Left renal cortex interstitium (tissue), 4 donors: ENCODE measurements at regions not wholly inside any gene's neighbourhood (a gene's known extent, or its start where the extent isn't known, plus 50 kb on each side); places are given as distances from the start of the nearest gene placed in this dataset.
"Not testable (repeated sequence)": the region's sequence is repeated elsewhere in the genome, so short reads cannot be mapped to it uniquely, and the experiment has no call there.

Experiments used
- DNase-seq, 4 donors: peaks; one replicate each; pipeline ENCODE4 v3.0.0-alpha.2; 2013; ENCODE audit warnings: low read depth in 4 of 4, low spot score in 2 of 4, missing footprints in 1 of 4

DNA sequence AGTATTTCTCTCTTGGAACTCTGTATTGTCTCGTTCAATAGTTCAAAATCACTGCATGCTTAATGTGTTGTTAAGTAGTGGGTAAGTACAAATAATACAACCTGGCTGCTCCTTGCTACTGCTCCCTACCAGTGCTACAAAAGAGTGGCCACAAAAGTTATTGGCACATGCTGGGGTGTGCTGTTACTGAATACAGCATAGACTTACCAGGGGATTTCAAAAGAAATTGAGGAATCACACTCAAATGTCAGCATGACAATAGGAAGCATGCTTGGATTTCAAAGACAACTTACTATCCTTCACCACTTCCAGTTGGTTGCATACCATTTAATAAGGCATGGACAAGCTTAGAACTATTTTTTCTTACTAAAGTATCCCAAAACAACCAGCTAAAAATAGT is 1041.3 kb upstream of the SPRY2 start:
- DNase-seq = no peak

- DNase-seq = no peak
Observed at GRCh38 chr13:81381560-81381959, 1040.6 kb upstream of the SPRY2 start.

- no peak for DNase-seq
Observed at GRCh38 chr13:81379183-81379582, 1038.3 kb upstream of the SPRY2 start.

DNA sequence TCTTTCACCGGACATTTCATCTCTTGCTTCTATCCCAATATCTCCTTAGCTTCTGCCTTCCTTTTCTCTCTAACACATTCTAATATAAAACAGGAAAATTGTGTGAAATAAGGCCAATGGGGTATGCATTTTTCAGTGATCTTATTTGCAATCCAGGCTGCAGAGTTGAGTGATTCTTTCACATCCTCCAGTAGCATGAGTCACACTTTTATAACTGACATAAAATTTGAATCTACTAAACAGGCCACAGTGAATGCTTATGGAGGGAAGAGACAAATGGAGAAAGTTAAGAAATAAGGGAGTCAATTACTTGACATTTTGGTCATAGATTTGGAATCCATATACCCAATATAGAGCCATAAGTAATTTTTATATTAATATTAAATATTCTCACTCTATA is 1037.0 kb upstream of the SPRY2 start:
- DNase-seq = no peak

DNA sequence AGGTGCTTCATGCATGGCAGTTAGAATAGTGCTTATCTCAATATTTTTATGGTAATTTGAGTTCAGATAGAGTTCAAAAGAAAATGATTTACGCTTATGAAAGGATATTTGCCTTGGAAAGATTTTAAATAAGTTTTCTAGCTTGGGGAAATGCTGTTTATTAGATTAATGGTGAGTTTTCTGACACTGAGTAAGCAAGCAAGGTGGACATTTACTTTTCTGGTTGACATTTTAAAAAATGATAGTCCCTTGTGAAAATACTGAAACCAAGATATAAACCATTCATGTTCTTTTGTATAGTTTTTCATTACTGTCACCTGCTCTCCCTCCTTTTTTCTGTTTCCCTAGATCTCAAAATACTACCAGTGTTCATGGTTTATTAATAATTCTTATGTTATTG is 1034.8 kb upstream of the SPRY2 start:
- DNase-seq = no peak

DNA sequence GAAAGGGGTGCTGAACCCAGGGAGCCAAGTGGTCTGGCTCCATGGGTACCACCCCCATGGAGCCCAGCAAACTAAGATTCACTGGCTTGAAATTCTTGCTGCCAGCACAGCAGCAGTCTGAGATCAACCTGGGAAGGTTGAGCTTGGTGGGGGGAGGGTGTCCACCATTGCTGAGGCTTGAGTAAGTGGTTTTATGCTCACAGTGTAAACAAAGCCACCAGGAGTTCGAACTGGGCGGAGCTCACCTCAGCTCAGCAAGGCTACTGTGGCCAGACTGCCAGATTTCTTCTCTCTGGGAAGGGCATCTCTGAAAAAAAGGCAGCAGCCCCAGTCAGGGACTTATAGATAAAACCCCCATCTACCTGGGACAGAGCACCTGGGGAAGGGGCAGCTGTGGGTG is 1021.8 kb upstream of the SPRY2 start:
- DNase-seq = not testable (repeated sequence)

DNA sequence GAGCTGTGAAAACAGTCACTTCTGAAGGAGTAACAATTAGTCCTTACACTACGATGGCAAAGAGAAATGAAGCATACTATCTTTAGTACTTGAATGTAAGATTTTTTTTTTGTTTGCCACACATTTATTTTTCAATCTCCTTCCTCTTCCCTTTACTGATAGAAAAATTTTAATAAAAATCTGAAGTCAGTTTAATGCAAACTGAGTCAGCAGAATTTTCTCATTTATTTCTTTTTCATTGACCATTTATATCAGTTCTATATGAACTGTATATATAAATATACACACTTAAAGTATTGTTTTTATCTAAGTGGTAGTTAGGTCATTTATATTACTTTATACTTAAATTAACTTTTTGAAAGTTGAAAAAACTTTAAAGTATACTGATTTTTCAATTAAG is 1009.1 kb upstream of the SPRY2 start:
- no peak for DNase-seq

GRCh38 chr13:81340118-81341069 is 999.5 kb upstream of the SPRY2 start:
- not testable (repeated sequence) for DNase-seq

DNA sequence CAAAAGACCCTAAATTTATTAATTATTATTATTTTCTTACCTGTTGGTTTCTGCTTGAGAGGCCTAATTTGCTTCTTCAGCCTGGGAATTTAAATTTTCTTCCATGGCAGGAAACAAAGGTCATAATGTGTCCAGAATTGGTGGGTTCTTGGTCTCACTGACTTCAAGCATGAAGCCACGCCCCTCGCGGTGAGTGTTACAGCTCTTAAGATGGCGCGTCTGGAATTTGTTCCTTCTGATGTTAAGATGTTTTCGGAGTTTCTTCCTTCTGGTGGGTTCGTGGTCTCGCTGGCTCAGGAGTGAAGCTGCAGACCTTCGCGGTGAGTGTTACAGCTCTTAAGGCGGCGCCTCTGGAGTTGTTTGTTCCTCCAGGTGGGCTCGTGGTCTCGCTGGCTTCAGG is 998.7 kb upstream of the SPRY2 start:
- not testable (repeated sequence) for DNase-seq

DNA sequence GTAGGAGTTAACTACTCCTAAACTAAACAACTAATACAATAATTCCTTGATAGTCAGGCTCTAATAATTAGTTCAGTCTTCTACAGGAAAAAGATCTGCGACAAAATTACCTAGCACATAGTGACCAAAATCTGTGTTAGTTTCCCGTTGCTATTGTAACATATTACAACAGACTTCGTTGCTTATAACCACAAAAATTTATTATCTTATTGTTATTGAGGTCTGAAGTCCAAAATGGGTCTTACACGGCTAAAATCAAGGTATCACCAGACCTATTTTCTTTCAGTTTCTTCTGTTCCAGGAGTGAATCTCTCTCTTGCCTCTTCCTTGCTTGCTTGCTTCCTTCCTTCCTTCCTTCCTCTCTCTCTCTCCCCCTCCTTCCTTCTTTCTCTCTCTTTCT is 993.6 kb upstream of the SPRY2 start:
- DNase-seq = no peak

DNA sequence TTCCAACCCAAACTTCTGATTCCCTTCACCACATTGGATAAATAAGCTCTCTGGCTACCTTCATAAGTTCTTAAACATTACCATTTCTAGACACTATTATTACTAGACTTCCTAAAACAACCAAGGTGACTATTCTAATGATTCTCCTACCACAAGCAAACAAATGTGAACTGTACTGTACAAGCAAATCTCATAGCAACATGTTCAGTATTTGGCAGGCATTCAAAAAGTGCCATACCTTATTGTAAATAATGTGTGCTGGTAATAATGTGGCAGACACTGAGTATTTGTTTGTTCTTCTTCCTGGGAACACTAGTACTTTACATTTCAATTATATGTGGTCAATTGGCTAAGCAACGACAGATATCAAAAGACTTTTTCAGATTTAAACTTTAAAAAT is 986.0 kb upstream of the SPRY2 start:
- DNase-seq = no peak

GRCh38 chr13:81320516-81320915 is 979.6 kb upstream of the SPRY2 start:
- no peak for DNase-seq

DNA sequence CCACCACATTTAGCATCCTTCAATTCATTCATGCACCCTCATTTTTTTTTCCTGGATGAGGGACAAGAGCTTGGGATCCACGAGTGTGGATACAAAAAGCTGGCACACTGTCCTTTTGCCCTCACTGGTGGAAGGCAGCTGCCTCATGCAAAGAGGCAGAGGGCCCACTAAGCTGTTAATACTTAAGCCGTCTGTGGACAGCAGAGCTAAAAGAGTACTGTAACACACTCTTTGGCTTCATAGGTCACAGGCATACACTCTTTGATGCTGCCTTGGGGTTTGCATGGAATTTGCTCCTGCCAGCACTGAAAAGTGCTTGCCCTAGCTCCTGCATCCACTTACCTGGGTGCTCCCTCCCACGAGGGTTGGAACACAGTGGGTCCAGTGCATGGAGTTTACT is 978.4 kb upstream of the SPRY2 start:
- DNase-seq = no peak

GRCh38 chr13:81318231-81319019 is 977.5 kb upstream of the SPRY2 start:
- no peak for DNase-seq

GRCh38 chr13:81314461-81314860 is 973.5 kb upstream of the SPRY2 start:
- DNase-seq = no peak

DNA sequence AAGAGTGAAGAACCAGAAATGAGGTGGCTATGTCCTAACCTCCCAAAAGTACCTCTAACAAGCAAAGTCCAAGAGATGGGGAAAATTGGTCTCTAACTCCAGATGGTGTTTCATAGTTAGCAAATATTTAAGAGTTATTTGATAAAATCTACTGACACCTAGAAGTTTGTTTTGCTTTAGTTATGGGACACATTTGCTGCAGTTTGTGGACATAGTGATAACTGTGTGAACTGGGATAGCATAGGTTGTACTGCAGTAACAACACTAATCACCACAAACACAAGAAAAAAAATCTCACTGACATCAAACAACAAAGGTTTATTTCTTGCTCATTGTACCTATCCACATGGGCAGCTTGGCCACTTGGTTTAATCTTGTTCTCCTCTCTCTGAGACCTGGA is 965.0 kb upstream of the SPRY2 start:
- DNase-seq = no peak

DNA sequence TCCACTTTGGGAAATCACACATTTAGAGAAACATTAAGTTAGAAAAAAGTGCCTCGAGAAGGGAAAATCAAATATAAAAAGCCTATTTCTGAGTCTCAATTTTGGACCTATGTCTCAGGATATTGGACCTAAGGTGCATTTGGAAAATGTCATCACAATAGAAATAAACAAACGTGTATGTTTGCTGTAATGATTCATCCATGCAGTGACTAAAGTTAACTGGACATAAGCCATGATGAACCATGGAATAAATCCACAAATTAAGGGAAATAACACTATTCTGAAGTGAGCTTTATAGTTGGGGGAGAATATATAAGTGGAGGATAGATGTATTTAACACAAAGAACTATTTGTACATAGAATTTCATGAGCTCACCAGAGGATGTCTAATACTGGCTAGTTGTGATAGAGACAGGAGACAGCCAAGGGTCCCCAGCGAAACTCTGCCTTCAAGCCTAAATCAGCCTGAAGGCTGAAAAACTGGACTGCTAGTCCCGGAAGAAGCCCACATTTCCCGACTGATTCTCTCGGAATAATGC is 963.3 kb upstream of the SPRY2 start:
- DNase-seq = no peak

GRCh38 chr13:81302677-81303076 is 961.8 kb upstream of the SPRY2 start:
- no peak for DNase-seq

DNA sequence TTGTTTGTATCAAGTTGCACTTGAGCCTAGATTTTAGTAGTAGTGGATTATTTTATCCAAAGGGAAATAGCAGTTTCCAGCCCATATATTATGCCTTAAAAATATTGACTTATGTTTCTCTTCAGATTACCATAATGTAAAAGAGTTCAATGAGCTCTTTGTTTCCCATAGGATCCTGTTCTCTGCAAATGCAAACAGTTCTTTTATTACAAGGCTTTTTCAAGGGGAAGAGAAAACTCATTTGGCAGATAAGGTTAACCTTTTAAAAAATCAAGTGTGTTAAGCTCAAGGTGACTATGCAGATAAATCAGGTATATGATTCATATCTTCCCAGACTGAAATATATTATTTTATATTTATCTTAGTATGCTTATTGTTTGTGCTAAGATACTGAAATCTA is 961.2 kb upstream of the SPRY2 start:
- DNase-seq = no peak

DNA sequence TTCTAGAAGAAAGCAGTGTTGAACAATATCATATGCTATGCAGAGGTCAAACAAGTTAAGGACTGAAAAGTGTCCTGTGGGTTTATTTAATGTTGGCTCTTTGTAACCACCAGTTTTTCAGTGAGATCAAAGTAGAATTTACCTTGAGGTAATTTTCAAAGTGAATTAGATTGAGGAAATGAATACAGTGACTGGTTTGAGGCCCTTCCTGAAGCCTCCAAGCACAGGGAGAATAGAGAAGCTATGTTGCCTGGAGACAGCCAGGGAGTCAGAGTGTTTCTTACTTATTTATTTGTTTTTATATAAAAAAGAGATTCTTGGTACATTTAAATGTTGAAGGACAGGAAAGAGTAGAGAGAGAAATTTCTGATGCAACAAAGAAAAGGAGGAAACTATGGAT is 954.3 kb upstream of the SPRY2 start:
- no peak for DNase-seq

DNA sequence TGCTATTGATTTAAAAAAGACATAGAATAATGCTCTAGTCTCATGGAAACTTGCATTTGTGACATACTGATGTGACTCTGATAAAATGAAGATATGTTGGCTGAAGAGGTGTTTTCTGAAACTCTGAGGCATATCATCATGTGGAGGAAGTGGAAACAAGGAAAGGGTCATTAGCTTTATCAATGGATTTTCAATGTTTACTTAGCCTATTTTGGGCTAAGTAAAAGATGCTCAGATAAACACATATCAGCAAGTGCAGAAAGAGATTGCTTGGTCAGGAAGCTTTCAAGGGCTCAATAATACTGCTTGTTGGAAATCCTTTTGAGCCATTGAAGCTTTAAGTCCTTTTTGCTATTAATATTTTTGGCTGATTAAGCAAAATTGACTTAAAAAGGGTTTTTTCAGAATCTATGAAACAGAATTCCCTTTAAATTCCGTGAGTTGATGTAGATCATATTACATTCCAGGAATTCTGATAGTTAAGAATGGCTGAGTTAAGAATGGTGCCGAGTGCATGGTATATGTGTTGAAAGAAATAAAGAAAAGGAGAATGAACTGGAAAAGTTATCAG is 952.8 kb upstream of the SPRY2 start:
- no peak for DNase-seq
